ENCODE measurements at regions not wholly inside any gene's neighbourhood (a gene's known extent, or its start where the extent isn't known, plus 50 kb on each side); places are given as distances from the start of the nearest gene placed in this dataset.

- TF ChIP-seq CTCF (IDR thresholded peaks at IDR 0.05; ENCODE audit: low read depth, low read length): no peak
- H3K27ac ChIP-seq: no peak overlapping the region
- no peaks in the 10 kb centered on the region for H3K4me1 ChIP-seq (ENCODE audit: low read depth)
- no peak for DNase-seq (ENCODE audit: low read depth in 1 of 2, low spot score in 1 of 2)
- no peak overlapping the region for H3K4me3 ChIP-seq
- no peaks in the 10 kb centered on the region for H3K27me3 ChIP-seq
- no peaks in the 10 kb centered on the region for H3K9me3 ChIP-seq (ENCODE audit: low read depth)
- no peaks in the 10 kb centered on the region for H3K36me3 ChIP-seq
These were observed 93.7 kb upstream of the SPON1 start for GRCh38 chr11:13868710-13869397.

GRCh38 chr11:13869398-13869886 is 93.1 kb upstream of the SPON1 start:
- H3K9me3 ChIP-seq (ENCODE audit: low read depth): no peaks in the 10 kb centered on the region
- DNase-seq (ENCODE audit: low read depth in 1 of 2, low spot score in 1 of 2): no peak
- no peak for TF ChIP-seq CTCF (IDR thresholded peaks at IDR 0.05; ENCODE audit: low read depth, low read length)

GRCh38 chr11:13874597-13874996 is 87.9 kb upstream of the SPON1 start:
- Histone ChIP-seq H3K9me3 (ENCODE audit: low read depth) (no peaks in the 10 kb centered on the region), H3K27me3 (no peaks in the 10 kb centered on the region), H3K4me1 (ENCODE audit: low read depth) (no peaks in the 10 kb centered on the region), H3K36me3 (no peaks in the 10 kb centered on the region), H3K4me3 (no peak overlapping the region), H3K27ac (no peak overlapping the region)
- TF ChIP-seq CTCF (IDR thresholded peaks at IDR 0.05; ENCODE audit: low read depth, low read length): no peak
- DNase-seq (ENCODE audit: low read depth in 1 of 2, low spot score in 1 of 2): no peak

More at GRCh38 chr11:13869398-13869886, 93.1 kb upstream of the SPON1 start:
- no peaks in the 10 kb centered on the region for H3K4me1 ChIP-seq (ENCODE audit: low read depth)
- no peaks in the 10 kb centered on the region for H3K27me3 ChIP-seq
- no peaks in the 10 kb centered on the region for H3K36me3 ChIP-seq
- H3K4me3 ChIP-seq: no peak overlapping the region
- no peak overlapping the region for H3K27ac ChIP-seq

- H3K36me3 ChIP-seq: no peaks in the 10 kb centered on the region
- no peaks in the 10 kb centered on the region for H3K27me3 ChIP-seq
- H3K4me1 ChIP-seq (ENCODE audit: low read depth): no peaks in the 10 kb centered on the region
- H3K9me3 ChIP-seq (ENCODE audit: low read depth): no peaks in the 10 kb centered on the region
- no peak for TF ChIP-seq CTCF (IDR thresholded peaks at IDR 0.05; ENCODE audit: low read depth, low read length)
- H3K4me3 ChIP-seq: no peak overlapping the region
- no peak overlapping the region for H3K27ac ChIP-seq
- no peak for DNase-seq (ENCODE audit: low read depth in 1 of 2, low spot score in 1 of 2)
These were observed 86.9 kb upstream of the SPON1 start for GRCh38 chr11:13875643-13876042.

- no peaks in the 10 kb centered on the region for H3K9me3 ChIP-seq (ENCODE audit: low read depth)
- no peak for TF ChIP-seq CTCF (IDR thresholded peaks at IDR 0.05; ENCODE audit: low read depth, low read length)
- H3K36me3 ChIP-seq: no peaks in the 10 kb centered on the region
- no peaks in the 10 kb centered on the region for H3K4me1 ChIP-seq (ENCODE audit: low read depth)
- H3K27ac ChIP-seq: no peak overlapping the region
- peak in 1 of 2 donors; percentile 59 for DNase-seq (ENCODE audit: low read depth in 1 of 2, low spot score in 1 of 2)
- no peak overlapping the region for H3K4me3 ChIP-seq
- no peaks in the 10 kb centered on the region for H3K27me3 ChIP-seq
These were observed 86.1 kb upstream of the SPON1 start for GRCh38 chr11:13876423-13876822.
